Brain microvascular endothelial cell (primary cell): ENCODE measurements at regions not wholly inside any gene's neighbourhood (a gene's known extent, or its start where the extent isn't known, plus 50 kb on each side); places are given as distances from the start of the nearest gene placed in this dataset.
A peak's percentile ranks its signal among the peaks of the same experiment; 100 is the strongest.
"Not testable (repeated sequence)": the region's sequence is repeated elsewhere in the genome, so short reads cannot be mapped to it uniquely, and the experiment has no call there.

Experiments
- DNase-seq: peaks from one replicate; pipeline ENCODE4 v3.0.0-alpha.2; 2020
- H3K27ac ChIP-seq: fragments of 250-450 bp; sonication (Bioruptor Pico); 2 replicates; pipeline ENCODE4 v1.5.1; 2020; ENCODE audit warnings: mild to moderate bottlenecking, moderate library complexity
- H3K27me3 ChIP-seq: fragments of 250-450 bp; sonication (Bioruptor Pico); replicated peaks from 2 replicates; pipeline ENCODE4 v1.5.1; 2020; ENCODE audit warnings: mild to moderate bottlenecking
- H3K36me3 ChIP-seq: fragments of 250-450 bp; sonication (Bioruptor Pico); replicated peaks from 2 replicates; pipeline ENCODE4 v1.5.1; 2020; ENCODE audit warnings: mild to moderate bottlenecking
- H3K4me3 ChIP-seq: 2 replicates; pipeline ENCODE4 v1.5.1; 2011; ENCODE audit warnings: low read depth, mild to moderate bottlenecking, control low read depth, low read length, moderate library complexity
- CTCF ChIP-seq: IDR thresholded peaks from 2 replicates; pipeline ENCODE4 v1.5.1; 2011; ENCODE audit warnings: low read depth, mild to moderate bottlenecking, moderate library complexity, low read length, control low read depth, inconsistent platforms; ENCODE audit errors: missing control alignments
- in situ Hi-C: cut with HindIII; loops from 2 replicates; pipeline ENCODE4 v1.10.0; 2017; ENCODE audit warnings: low sequenced_read_pairs, low pct_ligation_motif_present

- in situ Hi-C loops: no loop called here
- H3K4me3 ChIP-seq: no peak overlapping the region
- no peaks in the 10 kb centered on the region for H3K27me3 ChIP-seq
- no peaks in the 10 kb centered on the region for H3K36me3 ChIP-seq
- no peak for DNase-seq
- no peak for TF ChIP-seq CTCF
- no peak overlapping the region for H3K27ac ChIP-seq
Observed at GRCh38 chrX:101749436-101749835, 89.8 kb upstream of the ARMCX2 start.

- in situ Hi-C loops: no loop called here
- Histone ChIP-seq H3K4me3 (no peak overlapping the region), H3K27me3 (no peaks in the 10 kb centered on the region), H3K27ac (no peak overlapping the region), H3K36me3 (no peaks in the 10 kb centered on the region)
- TF ChIP-seq CTCF: no peak
- no peak for DNase-seq
Observed at GRCh38 chrX:101745046-101745445, 85.4 kb upstream of the ARMCX2 start.

- H3K27me3 ChIP-seq: no peaks in the 10 kb centered on the region
- H3K27ac ChIP-seq: no peak overlapping the region
- DNase-seq: peak; percentile 1
- H3K36me3 ChIP-seq: no peaks in the 10 kb centered on the region
- no peak for TF ChIP-seq CTCF
- no peak overlapping the region for H3K4me3 ChIP-seq
- in situ Hi-C loops: no loop called here
Observed at GRCh38 chrX:101744085-101744484, 84.4 kb upstream of the ARMCX2 start.

GRCh38 chrX:101740642-101741041 is 81.0 kb upstream of the ARMCX2 start:
- H3K4me3 ChIP-seq: no peak overlapping the region
- no peaks in the 10 kb centered on the region for H3K36me3 ChIP-seq
- H3K27me3 ChIP-seq: no peaks in the 10 kb centered on the region
- in situ Hi-C loops: no loop called here
- TF ChIP-seq CTCF: no peak
- H3K27ac ChIP-seq: no peak overlapping the region
- DNase-seq: no peak

- H3K27ac ChIP-seq, H3K27me3 ChIP-seq, in situ Hi-C loops, H3K36me3 ChIP-seq, DNase-seq, H3K4me3 ChIP-seq: not testable (repeated sequence)
Observed at GRCh38 chrX:101738867-101739266, 79.2 kb upstream of the ARMCX2 start.

GRCh38 chrX:101738411-101738810 is 78.8 kb upstream of the ARMCX2 start:
- H3K27ac ChIP-seq, in situ Hi-C loops, H3K36me3 ChIP-seq, H3K27me3 ChIP-seq, DNase-seq, H3K4me3 ChIP-seq: not testable (repeated sequence)

- TF ChIP-seq CTCF: no peak
- Histone ChIP-seq H3K36me3 (no peaks in the 10 kb centered on the region), H3K27ac (no peak overlapping the region), H3K27me3 (no peaks in the 10 kb centered on the region), H3K4me3 (no peak overlapping the region)
- DNase-seq: no peak
- in situ Hi-C loops: no loop called here
Observed at GRCh38 chrX:101736651-101737050, 77.0 kb upstream of the ARMCX2 start.
